ENCODE measurements at regions not wholly inside any gene's neighbourhood (a gene's known extent, or its start where the extent isn't known, plus 50 kb on each side); places are given as distances from the start of the nearest gene placed in this dataset.

GRCh38 chr2:147177071-147177857, 667.6 kb upstream of the ACVR2A start:
- H3K4me3 Mint-ChIP-seq (ENCODE audit: low read depth) = no peak overlapping the region
- H3K36me3 Mint-ChIP-seq (ENCODE audit: insufficient read depth) = peaks cover 3% of the 10 kb centered on the region
- H3K9me3 Mint-ChIP-seq (ENCODE audit: low read depth) = peaks cover 11% of the 10 kb centered on the region
- peaks cover 20% of the 10 kb centered on the region for H3K4me1 Mint-ChIP-seq (ENCODE audit: low read depth)
- H3K27me3 Mint-ChIP-seq = no peaks in the 10 kb centered on the region
- TF ChIP-seq CTCF (IDR thresholded peaks at IDR 0.05; ENCODE audit: unreplicated experiment) = no peak
- DNase-seq (ENCODE audit: low spot score, unreplicated experiment) = no peak
- no peak overlapping the region for H3K27ac Mint-ChIP-seq

GRCh38 chr2:147174824-147175254, 670.0 kb upstream of the ACVR2A start:
- no peak for DNase-seq (ENCODE audit: low spot score, unreplicated experiment)
- no peaks in the 10 kb centered on the region for H3K27me3 Mint-ChIP-seq
- peaks cover 3% of the 10 kb centered on the region for H3K36me3 Mint-ChIP-seq (ENCODE audit: insufficient read depth)
- H3K4me1 Mint-ChIP-seq (ENCODE audit: low read depth) = peaks cover 9% of the 10 kb centered on the region
- TF ChIP-seq CTCF (IDR thresholded peaks at IDR 0.05; ENCODE audit: unreplicated experiment) = no peak
- peaks cover 5% of the 10 kb centered on the region for H3K9me3 Mint-ChIP-seq (ENCODE audit: low read depth)
- H3K4me3 Mint-ChIP-seq (ENCODE audit: low read depth) = no peak overlapping the region
- no peak overlapping the region for H3K27ac Mint-ChIP-seq

GRCh38 chr2:147173798-147174197, 671.0 kb upstream of the ACVR2A start:
- no peaks in the 10 kb centered on the region for H3K27me3 Mint-ChIP-seq
- no peak overlapping the region for H3K4me3 Mint-ChIP-seq (ENCODE audit: low read depth)
- H3K9me3 Mint-ChIP-seq (ENCODE audit: low read depth) = peaks cover 4% of the 10 kb centered on the region
- DNase-seq (ENCODE audit: low spot score, unreplicated experiment) = no peak
- H3K27ac Mint-ChIP-seq = no peak overlapping the region
- peaks cover 9% of the 10 kb centered on the region for H3K4me1 Mint-ChIP-seq (ENCODE audit: low read depth)
- peaks cover 3% of the 10 kb centered on the region for H3K36me3 Mint-ChIP-seq (ENCODE audit: insufficient read depth)
- no peak for TF ChIP-seq CTCF (IDR thresholded peaks at IDR 0.05; ENCODE audit: unreplicated experiment)

- H3K4me1 Mint-ChIP-seq (ENCODE audit: low read depth) = peaks cover 9% of the 10 kb centered on the region
- no peak for DNase-seq (ENCODE audit: low spot score, unreplicated experiment)
- no peaks in the 10 kb centered on the region for H3K36me3 Mint-ChIP-seq (ENCODE audit: insufficient read depth)
- H3K27me3 Mint-ChIP-seq = no peaks in the 10 kb centered on the region
- TF ChIP-seq CTCF (IDR thresholded peaks at IDR 0.05; ENCODE audit: unreplicated experiment) = no peak
- H3K9me3 Mint-ChIP-seq (ENCODE audit: low read depth) = no peaks in the 10 kb centered on the region
- no peak overlapping the region for H3K4me3 Mint-ChIP-seq (ENCODE audit: low read depth)
- no peak overlapping the region for H3K27ac Mint-ChIP-seq
These were observed 671.6 kb upstream of the ACVR2A start for GRCh38 chr2:147173189-147173581.

- Mint-ChIP-seq H3K4me1 (ENCODE audit: low read depth) (peaks cover 9% of the 10 kb centered on the region), H3K9me3 (ENCODE audit: low read depth) (no peaks in the 10 kb centered on the region), H3K27ac (no peak overlapping the region), H3K36me3 (ENCODE audit: insufficient read depth) (no peaks in the 10 kb centered on the region), H3K27me3 (no peaks in the 10 kb centered on the region), H3K4me3 (ENCODE audit: low read depth) (no peak overlapping the region)
- no peak for TF ChIP-seq CTCF (IDR thresholded peaks at IDR 0.05; ENCODE audit: unreplicated experiment)
- DNase-seq (ENCODE audit: low spot score, unreplicated experiment) = no peak
These were observed 672.2 kb upstream of the ACVR2A start for GRCh38 chr2:147172493-147173188.

Measured in progenitor cell of endocrine pancreas (in vitro differentiated cells).